Trophoblast cell (in vitro differentiated cells and primary cell): ENCODE measurements at regions not wholly inside any gene's neighbourhood (a gene's known extent, or its start where the extent isn't known, plus 50 kb on each side); places are given as distances from the start of the nearest gene placed in this dataset.

Experiments
- DNase-seq, 2 donors: peaks; one replicate each; pipeline ENCODE4 v3.0.0-alpha.2; 2016
- H2AFZ ChIP-seq: 2 replicates; pipeline ENCODE4 v1.6.1; 2013; ENCODE audit warnings: low read length, moderate library complexity, mild to moderate bottlenecking; ENCODE audit not compliant: insufficient read depth, poor library complexity
- H2AK5ac ChIP-seq: 2 replicates; pipeline ENCODE4 v1.6.1; 2013; ENCODE audit warnings: mild to moderate bottlenecking, low read length
- H2BK120ac ChIP-seq: 2 replicates; pipeline ENCODE4 v1.6.1; 2013; ENCODE audit warnings: low read length, mild to moderate bottlenecking, moderate library complexity; ENCODE audit not compliant: insufficient read depth, poor library complexity
- H2BK12ac ChIP-seq: 2 replicates; pipeline ENCODE4 v1.6.1; 2013; ENCODE audit warnings: mild to moderate bottlenecking, low read length, moderate library complexity
- H2BK5ac ChIP-seq: 2 replicates; pipeline ENCODE4 v1.6.1; 2013; ENCODE audit warnings: low read length, low read depth, moderate library complexity, mild to moderate bottlenecking; ENCODE audit not compliant: poor library complexity
- H3K14ac ChIP-seq: 2 replicates; pipeline ENCODE4 v1.6.1; 2013; ENCODE audit warnings: mild to moderate bottlenecking, low read length
- H3K18ac ChIP-seq: 2 replicates; pipeline ENCODE4 v1.6.1; 2013; ENCODE audit warnings: mild to moderate bottlenecking, low read length
- H3K23ac ChIP-seq: 2 replicates; pipeline ENCODE4 v1.6.1; 2013; ENCODE audit warnings: low read length
- H3K27ac ChIP-seq: 2 replicates; pipeline ENCODE4 v1.5.1; 2013; ENCODE audit warnings: low read depth, mild to moderate bottlenecking, inconsistent platforms, low read length, moderate library complexity
- H3K27me3 ChIP-seq: 2 replicates; pipeline ENCODE4 v1.6.1; 2013; ENCODE audit warnings: inconsistent platforms, mild to moderate bottlenecking, low read length, moderate library complexity; ENCODE audit not compliant: insufficient read depth
- H3K36me3 ChIP-seq, 2 experiments: 1 replicate in 1 of 2; 2 replicates in 1 of 2; pipeline ENCODE4 v1.6.1; 2013; ENCODE audit warnings: low read length in 2 of 2, mild to moderate bottlenecking in 2 of 2, moderate library complexity in 1 of 2; ENCODE audit not compliant: insufficient read depth in 2 of 2, control insufficient read depth in 1 of 2
- H3K4ac ChIP-seq: 2 replicates; pipeline ENCODE4 v1.6.1; 2013; ENCODE audit warnings: low read depth, mild to moderate bottlenecking, low read length, moderate library complexity
- H3K4me1 ChIP-seq, 2 experiments: 1 replicate in 1 of 2; 2 replicates in 1 of 2; pipeline ENCODE4 v1.6.1; 2013; ENCODE audit warnings: low read length in 2 of 2, mild to moderate bottlenecking in 2 of 2, moderate library complexity in 1 of 2; ENCODE audit not compliant: insufficient read depth in 2 of 2, control insufficient read depth in 1 of 2
- H3K4me2 ChIP-seq: 2 replicates; pipeline ENCODE4 v1.6.1; 2013; ENCODE audit warnings: inconsistent platforms, mild to moderate bottlenecking, low read length, moderate library complexity
- H3K4me3 ChIP-seq: 2 replicates; pipeline ENCODE4 v1.5.1; 2013; ENCODE audit warnings: mild to moderate bottlenecking, low read depth, low read length, inconsistent platforms
- H3K79me1 ChIP-seq: one replicate; pipeline ENCODE4 v1.6.1; 2013; ENCODE audit warnings: low read length
- H3K79me2 ChIP-seq: 2 replicates; pipeline ENCODE4 v1.6.1; 2013; ENCODE audit warnings: low read length, mild to moderate bottlenecking; ENCODE audit not compliant: control insufficient read depth, insufficient read depth, poor library complexity
- H3K9ac ChIP-seq: 2 replicates; pipeline ENCODE4 v1.6.1; 2013; ENCODE audit warnings: mild to moderate bottlenecking, low read length
- H3K9me3 ChIP-seq: 2 replicates; pipeline ENCODE4 v1.6.1; 2013; ENCODE audit warnings: low read depth, mild to moderate bottlenecking, control low read depth, inconsistent platforms, low read length; ENCODE audit not compliant: insufficient read depth
- H4K12ac ChIP-seq: 2 replicates; pipeline ENCODE4 v1.6.1; 2013; ENCODE audit warnings: low read depth, mild to moderate bottlenecking, low read length, moderate library complexity
- H4K8ac ChIP-seq: 2 replicates; pipeline ENCODE4 v1.6.1; 2013; ENCODE audit warnings: low read depth, mild to moderate bottlenecking, low read length, moderate library complexity
- H4K91ac ChIP-seq: one replicate; pipeline ENCODE4 v1.6.1; 2013; ENCODE audit warnings: low read depth, mild to moderate bottlenecking, low read length, moderate library complexity
- WGBS: extraction: QIAGEN DNeasy Blood & Tissue Kit; methylation state at CpG from one replicate; pipeline ENCODE4 v1.1.7; 2013; ENCODE audit warnings: missing lambda C conversion rate; ENCODE audit not compliant: insufficient read length, insufficient coverage; ENCODE audit errors: extremely low coverage; 5-methylcytosine and 5-hydroxymethylcytosine counted together

GRCh38 chr13:103634066-103634465, 567.8 kb upstream of the SLC10A2 start:
- Histone ChIP-seq H2BK5ac (no peak overlapping the region), H2AFZ (no peak overlapping the region), H4K12ac (no peak overlapping the region), H2BK12ac (no peak overlapping the region), H3K4me2 (no peak overlapping the region), H3K18ac (no peak overlapping the region), H3K4ac (no peak overlapping the region), H3K14ac (no peak overlapping the region), H3K27me3 (no peaks in the 10 kb centered on the region), H3K79me2 (no peaks in the 10 kb centered on the region), H4K8ac (no peak overlapping the region), H4K91ac (no peak overlapping the region), H3K4me1 (no peaks in the 10 kb centered on the region), H2AK5ac (no peak overlapping the region), H3K36me3 (no peaks in the 10 kb centered on the region), H3K79me1 (no peaks in the 10 kb centered on the region), H3K9ac (no peak overlapping the region), H3K27ac (no peak overlapping the region), H3K9me3 (no peaks in the 10 kb centered on the region), H2BK120ac (no peak overlapping the region), H3K23ac (no peak overlapping the region), H3K4me3 (no peak overlapping the region)
- no peak for DNase-seq
- no CpG with 5 or more reads among the region's 2 CpGs for WGBS

- H3K4me3 ChIP-seq, result no peak overlapping the region
- no peak overlapping the region for H2BK5ac ChIP-seq
- no peak overlapping the region for H3K4me2 ChIP-seq
- no peak overlapping the region for H2BK120ac ChIP-seq
- no peaks in the 10 kb centered on the region for H3K36me3 ChIP-seq
- no peaks in the 10 kb centered on the region for H3K79me1 ChIP-seq
- H2AK5ac ChIP-seq, result no peak overlapping the region
- H4K91ac ChIP-seq, result no peak overlapping the region
- H4K8ac ChIP-seq, result no peak overlapping the region
- DNase-seq, result no peak
- no peak overlapping the region for H3K27ac ChIP-seq
- no peak overlapping the region for H3K14ac ChIP-seq
- H3K18ac ChIP-seq, result no peak overlapping the region
- H3K4ac ChIP-seq, result no peak overlapping the region
- no peak overlapping the region for H3K9ac ChIP-seq
- H3K27me3 ChIP-seq, result no peaks in the 10 kb centered on the region
- no peaks in the 10 kb centered on the region for H3K79me2 ChIP-seq
- H2AFZ ChIP-seq, result no peak overlapping the region
- no peak overlapping the region for H2BK12ac ChIP-seq
- no peak overlapping the region for H4K12ac ChIP-seq
- H3K4me1 ChIP-seq, result no peaks in the 10 kb centered on the region
- no peaks in the 10 kb centered on the region for H3K9me3 ChIP-seq
- WGBS, result no CpG with 5 or more reads among the region's 5 CpGs
- H3K23ac ChIP-seq, result no peak overlapping the region
Observed at GRCh38 chr13:103625194-103625593, 559.0 kb upstream of the SLC10A2 start.

GRCh38 chr13:103618151-103618550, 551.9 kb upstream of the SLC10A2 start:
- Histone ChIP-seq H3K14ac (no peak overlapping the region), H3K79me2 (no peaks in the 10 kb centered on the region), H3K4me3 (no peak overlapping the region), H3K27me3 (no peaks in the 10 kb centered on the region), H2AK5ac (no peak overlapping the region), H2BK5ac (no peak overlapping the region), H3K27ac (no peak overlapping the region), H3K36me3 (no peaks in the 10 kb centered on the region), H3K9me3 (no peaks in the 10 kb centered on the region), H3K4me1 (no peaks in the 10 kb centered on the region), H4K91ac (no peak overlapping the region), H2BK12ac (no peak overlapping the region), H4K8ac (no peak overlapping the region), H3K4me2 (no peak overlapping the region), H3K23ac (no peak overlapping the region), H3K79me1 (no peaks in the 10 kb centered on the region), H3K9ac (no peak overlapping the region), H4K12ac (no peak overlapping the region), H3K4ac (no peak overlapping the region), H3K18ac (no peak overlapping the region), H2BK120ac (no peak overlapping the region), H2AFZ (no peak overlapping the region)
- no peak for DNase-seq
- no CpG with 5 or more reads among the region's 1 CpG for WGBS

GRCh38 chr13:103615771-103616170, 549.6 kb upstream of the SLC10A2 start:
- Histone ChIP-seq H2BK5ac (no peak overlapping the region), H3K4me2 (no peak overlapping the region), H3K79me2 (no peaks in the 10 kb centered on the region), H2AFZ (no peak overlapping the region), H3K27ac (no peak overlapping the region), H4K12ac (no peak overlapping the region), H2BK120ac (no peak overlapping the region), H3K4me3 (no peak overlapping the region), H3K23ac (no peak overlapping the region), H3K36me3 (no peaks in the 10 kb centered on the region), H2BK12ac (no peak overlapping the region), H3K4me1 (no peaks in the 10 kb centered on the region), H4K8ac (no peak overlapping the region), H4K91ac (no peak overlapping the region), H3K79me1 (no peaks in the 10 kb centered on the region), H3K18ac (no peak overlapping the region), H3K14ac (no peak overlapping the region), H3K9me3 (no peaks in the 10 kb centered on the region), H2AK5ac (no peak overlapping the region), H3K27me3 (no peaks in the 10 kb centered on the region), H3K9ac (no peak overlapping the region), H3K4ac (no peak overlapping the region)
- no peak for DNase-seq
- WGBS, result no CpG with 5 or more reads among the region's 4 CpGs

GRCh38 chr13:103614761-103615160, 548.5 kb upstream of the SLC10A2 start:
- no peak overlapping the region for H3K4me3 ChIP-seq
- H4K8ac ChIP-seq, result no peak overlapping the region
- H3K27me3 ChIP-seq, result no peaks in the 10 kb centered on the region
- H3K79me1 ChIP-seq, result no peaks in the 10 kb centered on the region
- no peak for DNase-seq
- no peak overlapping the region for H3K23ac ChIP-seq
- no peak overlapping the region for H2BK5ac ChIP-seq
- no peak overlapping the region for H3K4me2 ChIP-seq
- no peak overlapping the region for H4K91ac ChIP-seq
- H2AFZ ChIP-seq, result no peak overlapping the region
- no peak overlapping the region for H3K14ac ChIP-seq
- no peak overlapping the region for H3K18ac ChIP-seq
- no peak overlapping the region for H4K12ac ChIP-seq
- H3K79me2 ChIP-seq, result no peaks in the 10 kb centered on the region
- no peak overlapping the region for H2AK5ac ChIP-seq
- no peak overlapping the region for H3K27ac ChIP-seq
- no peaks in the 10 kb centered on the region for H3K36me3 ChIP-seq
- no peaks in the 10 kb centered on the region for H3K4me1 ChIP-seq
- H3K9ac ChIP-seq, result no peak overlapping the region
- no peak overlapping the region for H2BK12ac ChIP-seq
- H2BK120ac ChIP-seq, result no peak overlapping the region
- H3K4ac ChIP-seq, result no peak overlapping the region
- no peaks in the 10 kb centered on the region for H3K9me3 ChIP-seq
